Activated naive CD8-positive, alpha-beta T cell treated with anti-CD3 and anti-CD28 coated beads, Interleukin-2, amount 10 ng/mL, durations not matched to agents 7 days and 5 days (primary cell): ENCODE measurements at regions not wholly inside any gene's neighbourhood (a gene's known extent, or its start where the extent isn't known, plus 50 kb on each side); places are given as distances from the start of the nearest gene placed in this dataset.

Experiments
- ATAC-seq: fragments of 150-1000 bp; cut with Tn5 transposase; one replicate; pipeline ENCODE4 v1.10.0; 2021; ENCODE audit warnings: low read depth, moderate library complexity
- POLR2A ChIA-PET: fragments of 350-600 bp; sonication (Branson Sonifier 250); formaldehyde crosslinking; loops from one replicate; lab custom pipeline; 2021; ENCODE audit warnings: antibody characterized with exemption; lab: Charles Lee
- DNase-seq: peaks from one replicate; pipeline ENCODE4 v3.0.0; 2021
- H3K27ac Mint-ChIP-seq: one replicate; pipeline ENCODE4 v1.8.0; 2022; ENCODE audit warnings: mild to moderate bottlenecking, mixed read lengths
- H3K27me3 Mint-ChIP-seq: one replicate; pipeline ENCODE4 v1.8.0; 2022; ENCODE audit warnings: mild to moderate bottlenecking, moderate library complexity, mixed read lengths
- H3K36me3 Mint-ChIP-seq: one replicate; pipeline ENCODE4 v1.8.0; 2021; ENCODE audit warnings: mild to moderate bottlenecking, mixed read lengths
- H3K4me1 Mint-ChIP-seq: one replicate; pipeline ENCODE4 v1.8.0; 2021; ENCODE audit warnings: mixed read lengths
- H3K4me3 Mint-ChIP-seq: one replicate; pipeline ENCODE4 v1.8.0; 2022; ENCODE audit warnings: mild to moderate bottlenecking, moderate library complexity, mixed read lengths
- H3K9me3 Mint-ChIP-seq: one replicate; pipeline ENCODE4 v1.8.0; 2021; ENCODE audit warnings: mixed read lengths

DNA sequence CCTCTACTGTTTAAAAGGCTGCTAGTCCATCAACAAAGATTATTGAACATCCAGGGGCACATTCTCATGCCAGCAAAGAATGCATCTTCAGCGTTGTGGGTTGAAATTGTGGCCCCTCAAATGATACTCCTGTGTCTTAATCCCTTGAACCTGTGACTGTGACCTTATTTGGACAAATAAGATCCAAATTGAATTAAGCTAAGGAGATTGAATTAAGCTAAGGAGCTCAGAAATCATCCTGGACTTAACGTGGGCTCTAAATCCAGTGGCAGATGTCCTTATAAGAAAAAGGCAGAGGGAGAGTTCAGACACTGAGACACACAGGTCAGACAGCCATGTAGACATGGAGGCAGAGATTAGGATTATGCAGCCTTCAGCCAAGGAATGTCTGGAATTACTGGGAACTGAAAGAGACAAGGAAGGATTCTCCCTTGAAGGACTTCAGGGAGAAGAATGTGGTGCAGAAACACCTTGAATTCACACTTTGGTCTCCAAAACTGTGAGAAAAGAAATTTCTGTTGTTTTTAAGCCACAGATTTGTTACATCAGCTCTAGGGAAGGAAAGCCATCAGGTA lies 57.3 kb upstream of the SLC24A5 start:
- ATAC-seq (no peak), DNase-seq (no peak)
- Mint-ChIP-seq H3K36me3 (no peaks in the 10 kb centered on the region), H3K9me3 (no peaks in the 10 kb centered on the region), H3K4me3 (no peak overlapping the region), H3K27ac (no peak overlapping the region), H3K27me3 (peaks cover 5% of the 10 kb centered on the region), H3K4me1 (peaks cover 3% of the 10 kb centered on the region)
- POLR2A ChIA-PET = no interaction called here

DNA sequence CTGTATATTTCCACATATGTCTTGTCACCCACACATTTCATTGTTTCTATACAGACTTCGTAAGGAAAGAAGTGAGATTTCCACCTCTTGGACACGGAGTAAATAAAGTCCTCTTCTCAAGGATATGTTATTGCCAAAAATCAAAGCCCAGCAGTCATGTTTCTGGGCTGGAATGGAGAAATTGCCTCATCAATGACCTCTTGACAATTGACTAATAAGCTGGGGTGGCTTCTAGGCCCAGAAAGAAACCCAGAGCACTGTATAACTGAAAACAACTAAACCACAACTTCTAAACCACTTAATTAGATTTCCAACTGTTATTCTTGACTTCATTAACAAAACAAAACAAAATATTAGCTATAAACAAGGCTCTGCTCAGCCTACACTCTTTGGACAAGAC lies 56.4 kb upstream of the SLC24A5 start:
- H3K4me1 Mint-ChIP-seq = peaks cover 2% of the 10 kb centered on the region
- peaks cover 3% of the 10 kb centered on the region for H3K27me3 Mint-ChIP-seq
- no peak overlapping the region for H3K4me3 Mint-ChIP-seq
- POLR2A ChIA-PET = no interaction called here
- no peak for DNase-seq
- H3K27ac Mint-ChIP-seq = no peak overlapping the region
- H3K9me3 Mint-ChIP-seq = no peaks in the 10 kb centered on the region
- no peaks in the 10 kb centered on the region for H3K36me3 Mint-ChIP-seq
- no peak for ATAC-seq

GRCh38 chr15:48066456-48066855 lies 54.3 kb upstream of the SLC24A5 start:
- no peak for ATAC-seq
- POLR2A ChIA-PET = no interaction called here
- Mint-ChIP-seq H3K27me3 (peaks cover 2% of the 10 kb centered on the region), H3K4me3 (no peak overlapping the region), H3K27ac (no peak overlapping the region), H3K36me3 (no peaks in the 10 kb centered on the region), H3K9me3 (no peaks in the 10 kb centered on the region), H3K4me1 (peaks cover 2% of the 10 kb centered on the region)
- DNase-seq = no peak
